ENCODE measurements at regions not wholly inside any gene's neighbourhood (a gene's known extent, or its start where the extent isn't known, plus 50 kb on each side); places are given as distances from the start of the nearest gene placed in this dataset.

GRCh38 chr9:86723346-86723745 lies 224.0 kb downstream of the GAS1 start:
- H3K27me3 ChIP-seq (ENCODE audit: control insufficient read depth, insufficient read depth, low read length), result no peaks in the 10 kb centered on the region
- 0 out of 2 replicates have a peak overlapping the region, but pooled peaks have one; percentile 2 for H3K23ac ChIP-seq (ENCODE audit: low read depth, low read length)
- POLR2A ChIA-PET (ENCODE audit: unreplicated experiment), result no interaction called here
- CTCF ChIA-PET, result no interaction called here
- TF ChIP-seq NFE2L2 (IDR thresholded peaks at IDR 0.05; ENCODE audit: low read depth, low read length) (no peak), CHD1 (IDR thresholded peaks at IDR 0.05; ENCODE audit: low read depth, low read length) (no peak), CEBPB (IDR thresholded peaks at IDR 0.05; ENCODE audit: low read depth, low read length) (no peak), RAD21 (IDR thresholded peaks at IDR 0.05; ENCODE audit: low read length) (no peak), RCOR1 (IDR thresholded peaks at IDR 0.05; ENCODE audit: insufficient replicate concordance, low read length) (no peak), SMC3 (IDR thresholded peaks at IDR 0.05; ENCODE audit: low read depth, low read length) (no peak)
- H3K36me3 ChIP-seq (ENCODE audit: control insufficient read depth, insufficient read depth, low read length), result no peaks in the 10 kb centered on the region
- peak overlapping the region; percentile 91; the same call in 2 of the 3 replicates for H2BK15ac ChIP-seq (ENCODE audit: low read depth, low read length)
- H3K4me2 ChIP-seq (ENCODE audit: low read depth, low read length), result no peak overlapping the region
- H3K18ac ChIP-seq (ENCODE audit: low read depth, low read length), result peak overlapping the region; percentile 91
- peak overlapping the region; percentile 81 for H2BK20ac ChIP-seq (ENCODE audit: low read depth, low read length)
- WGBS, 2 experiments (ENCODE audit: extremely low coverage in 2 of 2, insufficient read length in 1 of 2), result no CpG with 5 or more reads among the region's 3 CpGs
- H3K9ac ChIP-seq (ENCODE audit: low read depth, low read length), result no peak overlapping the region
- no peaks in the 10 kb centered on the region for H3K79me1 ChIP-seq (ENCODE audit: low read depth in 1 of 2, low read length in 2 of 2)
- H2AK9ac ChIP-seq (replicated peaks; ENCODE audit: low read depth, low read length, poor library complexity), result no peak overlapping the region
- H4K8ac ChIP-seq (ENCODE audit: low read depth in 2 of 2, low read length in 2 of 2), result peak overlapping the region; percentile 60 to 74; a peak in 3 of 4 replicates
- H3K14ac ChIP-seq (replicated peaks; ENCODE audit: low read depth, low read length), result peak overlapping the region; percentile 64; the same call in 1 of the 2 replicates
- H3K9me1 ChIP-seq (ENCODE audit: insufficient read depth, low read length), result peaks cover 14% of the 10 kb centered on the region
- H3K4me1 ChIP-seq (ENCODE audit: control insufficient read depth, insufficient read depth, low read length), result peaks cover 20% of the 10 kb centered on the region
- in situ Hi-C loops (cut with MboI; ENCODE audit: low sequenced_read_pairs), result no loop called here
- peak overlapping the region; percentile 67 for H2AFZ ChIP-seq (replicated peaks; ENCODE audit: low read length, poor library complexity)
- H2BK5ac ChIP-seq (ENCODE audit: low read depth, low read length, poor library complexity, severe bottlenecking), result peak overlapping the region; percentile 33
- peak overlapping the region; percentile 58; the same call in 1 of the 2 replicates for H3K27ac ChIP-seq (ENCODE audit: insufficient read depth, low read length)
- H4K91ac ChIP-seq (ENCODE audit: insufficient read depth, low read depth, low read length), result peak overlapping the region; percentile 90
- intact Hi-C loops (cut with micrococcal nuclease), result loop anchor here (5.0 kb wide), 2 partner anchors 74 to 599 kb away; no protein-coding TSS in a partner anchor
- no peak overlapping the region for H3K4me3 ChIP-seq (ENCODE audit: insufficient read depth, low read depth, low read length)
- no peaks in the 10 kb centered on the region for H3K9me3 ChIP-seq (ENCODE audit: control insufficient read depth, insufficient read depth, low read length)
- H4K5ac ChIP-seq (ENCODE audit: low read depth, low read length), result peak overlapping the region; percentile 81; the same call in 1 of the 2 replicates
- DNase-seq, result no peak
- H3K56ac ChIP-seq (ENCODE audit: extremely low read depth, insufficient read depth, low read length), result no peak overlapping the region
- peak overlapping the region; percentile 81 for H3K4ac ChIP-seq (ENCODE audit: low read depth, low read length)
- H4K20me1 ChIP-seq (ENCODE audit: insufficient read depth, low read length), result no peaks in the 10 kb centered on the region
- no TSS peak for BruUV-seq (replicated peaks)
- dilution Hi-C loops (cut with HindIII; ENCODE audit: low sequenced_read_pairs, unreplicated experiment), result no loop called here
- peak overlapping the region; percentile 83 for H2AK5ac ChIP-seq (ENCODE audit: low read depth, low read length)
- peak overlapping the region; percentile 100 for H2BK120ac ChIP-seq (ENCODE audit: low read depth, low read length)
- ATAC-seq (ENCODE audit: low read depth), result no peak
